IMR-90 (cell line): ENCODE measurements at regions not wholly inside any gene's neighbourhood (a gene's known extent, or its start where the extent isn't known, plus 50 kb on each side); places are given as distances from the start of the nearest gene placed in this dataset.

Experiments used
- ATAC-seq: fragments of 200-7000 bp; cut with Tn5 transposase; 2 replicates; pipeline ENCODE4 v1.9.1; 2020; ENCODE audit warnings: low read depth, mild to moderate bottlenecking, moderate library complexity
- BruUV-seq: library from RNA; stranded (reverse); fragments of 400-500 nt; replicated peaks from 2 replicates; lab custom pipeline; 2021; lab: Mats Ljungman, UMichigan
- CTCF ChIA-PET: fragments of 300-600 bp; formaldehyde crosslinking; extraction: SDS; loops from one replicate; lab custom pipeline; 2021; ENCODE audit warnings: antibody characterized with exemption; lab: Yijun Ruan, JAX
- POLR2A ChIA-PET: fragments of 300-600 bp; sonication (Branson Sonifier 250); formaldehyde crosslinking; loops from one replicate; lab custom pipeline; 2022; ENCODE audit warnings: antibody characterized with exemption; ENCODE audit not compliant: unreplicated experiment; lab: Charles Lee
- DNase-seq: peaks from one replicate; pipeline ENCODE4 v3.0.0; 2013
- H2AFZ ChIP-seq: replicated peaks from 2 replicates; pipeline ENCODE3; 2013; ENCODE audit warnings: low read length, mild to moderate bottlenecking; ENCODE audit not compliant: poor library complexity
- H2AK5ac ChIP-seq: 2 replicates; pipeline ENCODE4 v1.6.1; 2013; ENCODE audit warnings: low read depth, low read length, inconsistent platforms
- H2AK9ac ChIP-seq: replicated peaks from 2 replicates; pipeline ENCODE3; 2013; ENCODE audit warnings: mild to moderate bottlenecking, low read depth, low read length, moderate library complexity; ENCODE audit not compliant: poor library complexity
- H2BK120ac ChIP-seq: 2 replicates; pipeline ENCODE4 v1.6.1; 2013; ENCODE audit warnings: low read depth, low read length, inconsistent platforms
- H2BK15ac ChIP-seq: 3 replicates; pipeline ENCODE4 v1.6.1; 2013; ENCODE audit warnings: low read depth, low read length, inconsistent platforms
- H2BK20ac ChIP-seq: 2 replicates; pipeline ENCODE4 v1.6.1; 2013; ENCODE audit warnings: low read depth, mild to moderate bottlenecking, inconsistent platforms, low read length, moderate library complexity
- H2BK5ac ChIP-seq: 2 replicates; pipeline ENCODE4 v1.6.1; 2013; ENCODE audit warnings: mild to moderate bottlenecking, low read depth, low read length, inconsistent platforms; ENCODE audit not compliant: poor library complexity, severe bottlenecking
- H3K14ac ChIP-seq: replicated peaks from 2 replicates; pipeline ENCODE4 v1.6.1; 2013; ENCODE audit warnings: low read depth, low read length, inconsistent platforms
- H3K18ac ChIP-seq: 2 replicates; pipeline ENCODE4 v1.6.1; 2013; ENCODE audit warnings: low read depth, low read length, control low read depth
- H3K23ac ChIP-seq: 2 replicates; pipeline ENCODE4 v1.6.1; 2013; ENCODE audit warnings: low read depth, low read length, inconsistent platforms
- H3K27ac ChIP-seq: 2 replicates; pipeline ENCODE4 v1.5.1; 2013; ENCODE audit warnings: mild to moderate bottlenecking, control low read depth, low read length; ENCODE audit not compliant: insufficient read depth
- H3K27me3 ChIP-seq: 2 replicates; pipeline ENCODE4 v1.6.1; 2013; ENCODE audit warnings: low read length; ENCODE audit not compliant: control insufficient read depth, insufficient read depth
- H3K36me3 ChIP-seq: 2 replicates; pipeline ENCODE4 v1.6.1; 2013; ENCODE audit warnings: low read length, mixed read lengths; ENCODE audit not compliant: control insufficient read depth, insufficient read depth
- H3K4ac ChIP-seq: 2 replicates; pipeline ENCODE4 v1.6.1; 2013; ENCODE audit warnings: low read depth, low read length, inconsistent platforms
- H3K4me1 ChIP-seq: 2 replicates; pipeline ENCODE4 v1.6.1; 2013; ENCODE audit warnings: low read length, mixed read lengths; ENCODE audit not compliant: control insufficient read depth, insufficient read depth
- H3K4me2 ChIP-seq: 2 replicates; pipeline ENCODE4 v1.6.1; 2013; ENCODE audit warnings: low read depth, mild to moderate bottlenecking, control low read depth, low read length, moderate library complexity
- H3K4me3 ChIP-seq: 2 replicates; pipeline ENCODE4 v1.5.1; 2013; ENCODE audit warnings: low read depth, mild to moderate bottlenecking, control low read depth, low read length, moderate library complexity; ENCODE audit not compliant: insufficient read depth
- H3K56ac ChIP-seq: 2 replicates; pipeline ENCODE4 v1.6.1; 2013; ENCODE audit warnings: low read length, inconsistent platforms; ENCODE audit not compliant: insufficient read depth; ENCODE audit errors: extremely low read depth
- H3K79me1 ChIP-seq, 2 experiments: 2 replicates each; pipeline ENCODE4 v1.6.1; 2013; ENCODE audit warnings: low read length in 2 of 2, inconsistent platforms in 1 of 2, low read depth in 1 of 2
- H3K9ac ChIP-seq: 2 replicates; pipeline ENCODE4 v1.6.1; 2013; ENCODE audit warnings: low read depth, low read length, control low read depth
- H3K9me1 ChIP-seq: 2 replicates; pipeline ENCODE4 v1.6.1; 2013; ENCODE audit warnings: low read length, inconsistent platforms; ENCODE audit not compliant: insufficient read depth
- H3K9me3 ChIP-seq: 2 replicates; pipeline ENCODE4 v1.6.1; 2013; ENCODE audit warnings: low read length; ENCODE audit not compliant: control insufficient read depth, insufficient read depth
- H4K20me1 ChIP-seq: 2 replicates; pipeline ENCODE4 v1.6.1; 2013; ENCODE audit warnings: low read length, inconsistent platforms; ENCODE audit not compliant: insufficient read depth
- H4K5ac ChIP-seq: 2 replicates; pipeline ENCODE4 v1.6.1; 2013; ENCODE audit warnings: mild to moderate bottlenecking, low read depth, low read length, control low read depth
- H4K8ac ChIP-seq, 2 experiments: 2 replicates each; pipeline ENCODE4 v1.6.1; 2013; ENCODE audit warnings: low read depth in 2 of 2, low read length in 2 of 2, control low read depth in 1 of 2, inconsistent platforms in 1 of 2
- H4K91ac ChIP-seq: 2 replicates; pipeline ENCODE4 v1.6.1; 2013; ENCODE audit warnings: low read depth, low read length, inconsistent platforms; ENCODE audit not compliant: insufficient read depth
- BHLHE40 ChIP-seq: fragments of 150-350 bp; IDR thresholded peaks from 2 replicates; pipeline ENCODE4 v1.6.1; 2016; ENCODE audit warnings: mild to moderate bottlenecking, low read depth, low read length
- CEBPB ChIP-seq: IDR thresholded peaks from 2 replicates; pipeline ENCODE4 v1.6.1; 2012; ENCODE audit warnings: low read depth, low read length, improper control_type of control experiment
- CHD1 ChIP-seq: IDR thresholded peaks from 2 replicates; pipeline ENCODE4 v1.6.1; 2012; ENCODE audit warnings: low read depth, low read length, improper control_type of control experiment
- CTCF ChIP-seq: conservative IDR thresholded peaks from 2 replicates; pipeline ENCODE4 v1.5.1; 2012; ENCODE audit warnings: mild to moderate bottlenecking, low read depth, low read length, improper control_type of control experiment
- ELK1 ChIP-seq: fragments of 150-350 bp; IDR thresholded peaks from 2 replicates; pipeline ENCODE4 v1.6.1; 2016; ENCODE audit warnings: low read depth, mild to moderate bottlenecking, low read length, moderate library complexity, borderline replicate concordance
- FOS ChIP-seq: fragments of 150-350 bp; IDR thresholded peaks from 2 replicates; pipeline ENCODE4 v1.6.1; 2016; ENCODE audit warnings: low read depth, low read length
- MAFK ChIP-seq: IDR thresholded peaks from 2 replicates; pipeline ENCODE4 v1.6.1; 2012; ENCODE audit warnings: low read depth, low read length, improper control_type of control experiment
- MAZ ChIP-seq: IDR thresholded peaks from 2 replicates; pipeline ENCODE4 v1.6.1; 2012; ENCODE audit warnings: low read depth, mild to moderate bottlenecking, low read length, improper control_type of control experiment, moderate library complexity, borderline replicate concordance
- MXI1 ChIP-seq: IDR thresholded peaks from 2 replicates; pipeline ENCODE4 v1.6.1; 2012; ENCODE audit warnings: low read depth, mild to moderate bottlenecking, low read length, moderate library complexity, borderline replicate concordance
- NFE2L2 ChIP-seq: fragments of 150-350 bp; IDR thresholded peaks from 2 replicates; pipeline ENCODE4 v1.6.1; 2016; ENCODE audit warnings: low read depth, mild to moderate bottlenecking, low read length
- POLR2A ChIP-seq: IDR thresholded peaks from 2 replicates; pipeline ENCODE4 v1.6.1; 2012; ENCODE audit warnings: mild to moderate bottlenecking, low read depth, low read length
- RAD21 ChIP-seq: IDR thresholded peaks from 2 replicates; pipeline ENCODE4 v1.6.1; 2012; ENCODE audit warnings: low read length, improper control_type of control experiment
- RCOR1 ChIP-seq: IDR thresholded peaks from 2 replicates; pipeline ENCODE4 v1.6.1; 2012; ENCODE audit warnings: mild to moderate bottlenecking, low read length, improper control_type of control experiment; ENCODE audit not compliant: insufficient replicate concordance
- RFX5 ChIP-seq: IDR thresholded peaks from 2 replicates; pipeline ENCODE4 v1.8.0; 2012; ENCODE audit warnings: low read depth, mild to moderate bottlenecking, low read length, moderate library complexity
- SMC3 ChIP-seq: fragments of 150-350 bp; IDR thresholded peaks from 2 replicates; pipeline ENCODE4 v1.6.1; 2016; ENCODE audit warnings: low read depth, mild to moderate bottlenecking, antibody characterized with exemption, low read length, moderate library complexity
- WGBS, 2 experiments: methylation state at CpG; one replicate each; pipeline versions ENCODE4 v1.1.5 to v1.1.7; 2013; ENCODE audit warnings: missing lambda C conversion rate in 2 of 2; ENCODE audit not compliant: insufficient read length in 1 of 2; ENCODE audit errors: extremely low coverage in 2 of 2; 5-methylcytosine and 5-hydroxymethylcytosine counted together
- dilution Hi-C: fragments of 300-500 bp; cut with HindIII; formaldehyde crosslinking; loops from one replicate; pipeline ENCODE4 v1.14.3; 2018; ENCODE audit warnings: low sequenced_read_pairs; ENCODE audit not compliant: unreplicated experiment
- in situ Hi-C: fragments of 300-500 bp; cut with MboI; formaldehyde crosslinking; loops from 3 replicates; pipeline ENCODE4 v1.14.3; 2019; ENCODE audit warnings: low sequenced_read_pairs, inconsistent platforms, mixed read lengths
- intact Hi-C: fragments of 100-400 bp; cut with micrococcal nuclease; formaldehyde crosslinking; loops from 2 replicates; pipeline ENCODE4 v1.10.0; 2022
- TF ChIP-seq, protein P1 (sequence below): fragments of 150-350 bp; IDR thresholded peaks from 2 replicates; pipeline ENCODE4 v1.6.1; 2017; ENCODE audit warnings: mild to moderate bottlenecking, antibody characterized with exemption, low read length, low read depth

DNA sequence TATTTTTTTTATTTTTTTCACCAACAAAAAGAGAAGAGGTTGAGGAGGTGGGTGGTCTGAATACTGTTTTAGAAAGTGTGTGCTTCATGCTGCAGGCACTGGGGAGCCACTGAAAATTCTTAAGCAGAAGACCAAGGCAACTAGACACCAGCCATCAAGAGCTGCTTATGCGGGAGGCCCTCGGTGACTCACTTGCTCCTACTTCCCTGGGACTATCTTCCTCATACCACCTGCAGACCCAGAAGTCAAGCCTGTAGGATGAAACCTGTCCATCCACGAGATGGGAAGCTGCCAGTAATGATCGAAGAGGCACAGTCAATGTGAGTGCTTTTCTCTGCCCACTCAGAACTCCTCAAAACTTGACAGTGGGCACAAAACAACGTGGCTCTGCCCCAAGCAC is 125.8 kb upstream of the SLC44A1 start:
- H3K4ac ChIP-seq, result no peak overlapping the region
- peaks cover 8% of the 10 kb centered on the region; the same call in 1 of the 2 replicates for H3K9me1 ChIP-seq
- TF ChIP-seq RCOR1, result no peak
- TF ChIP-seq MXI1, result no peak
- no peak for TF ChIP-seq FOS
- TF ChIP-seq RFX5, result no peak
- TF ChIP-seq MAZ, result no peak
- no peak for TF ChIP-seq ELK1
- TF ChIP-seq BHLHE40, result no peak
- no peak for TF ChIP-seq RAD21
- no peak for TF ChIP-seq MAFK
- TF ChIP-seq SMC3, result no peak
- no peak for TF ChIP-seq CHD1
- no peak for TF ChIP-seq NFE2L2
- no peak for TF ChIP-seq CEBPB
- no peak for TF ChIP-seq CTCF
- TF ChIP-seq, protein P1, sequence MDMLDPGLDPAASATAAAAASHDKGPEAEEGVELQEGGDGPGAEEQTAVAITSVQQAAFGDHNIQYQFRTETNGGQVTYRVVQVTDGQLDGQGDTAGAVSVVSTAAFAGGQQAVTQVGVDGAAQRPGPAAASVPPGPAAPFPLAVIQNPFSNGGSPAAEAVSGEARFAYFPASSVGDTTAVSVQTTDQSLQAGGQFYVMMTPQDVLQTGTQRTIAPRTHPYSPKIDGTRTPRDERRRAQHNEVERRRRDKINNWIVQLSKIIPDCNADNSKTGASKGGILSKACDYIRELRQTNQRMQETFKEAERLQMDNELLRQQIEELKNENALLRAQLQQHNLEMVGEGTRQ, result no peak
- no peak for TF ChIP-seq POLR2A
- in situ Hi-C loops (no loop called here), intact Hi-C loops (no loop called here), dilution Hi-C loops (no loop called here)
- H3K18ac ChIP-seq, result no peak overlapping the region
- BruUV-seq, result no TSS peak
- no peaks in the 10 kb centered on the region for H3K79me1 ChIP-seq
- no peak overlapping the region for H2BK5ac ChIP-seq
- no peaks in the 10 kb centered on the region for H3K36me3 ChIP-seq
- DNase-seq (no peak), ATAC-seq (no peak)
- no peak overlapping the region for H3K23ac ChIP-seq
- no peak overlapping the region for H4K91ac ChIP-seq
- H2AFZ ChIP-seq, result peak overlapping the region; percentile 1
- CTCF ChIA-PET, result interaction anchor here (0.5 kb wide), 1 partner anchor 113 kb away, joined by 4 read pairs; no protein-coding TSS in a partner anchor
- H3K9me3 ChIP-seq, result no peaks in the 10 kb centered on the region
- H2AK9ac ChIP-seq, result no peak overlapping the region
- H2BK120ac ChIP-seq, result no peak overlapping the region
- H4K20me1 ChIP-seq, result no peaks in the 10 kb centered on the region
- no peaks in the 10 kb centered on the region for H3K27me3 ChIP-seq
- peaks cover 3% of the 10 kb centered on the region for H3K4me1 ChIP-seq
- no CpG with 5 or more reads among the region's 5 CpGs for WGBS, 2 experiments
- no peak overlapping the region for H3K9ac ChIP-seq
- H2BK15ac ChIP-seq, result no peak overlapping the region
- H3K4me3 ChIP-seq, result no peak overlapping the region
- no peak overlapping the region for H2BK20ac ChIP-seq
- no peak overlapping the region for H3K14ac ChIP-seq
- no peak overlapping the region for H3K4me2 ChIP-seq
- no peak overlapping the region for H2AK5ac ChIP-seq
- no peak overlapping the region for H3K56ac ChIP-seq
- H4K8ac ChIP-seq, result no peak overlapping the region
- no peak overlapping the region for H4K5ac ChIP-seq
- H3K27ac ChIP-seq, result no peak overlapping the region
- POLR2A ChIA-PET, result no interaction called here
